ENCODE measurements at regions not wholly inside any gene's neighbourhood (a gene's known extent, or its start where the extent isn't known, plus 50 kb on each side); places are given as distances from the start of the nearest gene placed in this dataset.

DNA sequence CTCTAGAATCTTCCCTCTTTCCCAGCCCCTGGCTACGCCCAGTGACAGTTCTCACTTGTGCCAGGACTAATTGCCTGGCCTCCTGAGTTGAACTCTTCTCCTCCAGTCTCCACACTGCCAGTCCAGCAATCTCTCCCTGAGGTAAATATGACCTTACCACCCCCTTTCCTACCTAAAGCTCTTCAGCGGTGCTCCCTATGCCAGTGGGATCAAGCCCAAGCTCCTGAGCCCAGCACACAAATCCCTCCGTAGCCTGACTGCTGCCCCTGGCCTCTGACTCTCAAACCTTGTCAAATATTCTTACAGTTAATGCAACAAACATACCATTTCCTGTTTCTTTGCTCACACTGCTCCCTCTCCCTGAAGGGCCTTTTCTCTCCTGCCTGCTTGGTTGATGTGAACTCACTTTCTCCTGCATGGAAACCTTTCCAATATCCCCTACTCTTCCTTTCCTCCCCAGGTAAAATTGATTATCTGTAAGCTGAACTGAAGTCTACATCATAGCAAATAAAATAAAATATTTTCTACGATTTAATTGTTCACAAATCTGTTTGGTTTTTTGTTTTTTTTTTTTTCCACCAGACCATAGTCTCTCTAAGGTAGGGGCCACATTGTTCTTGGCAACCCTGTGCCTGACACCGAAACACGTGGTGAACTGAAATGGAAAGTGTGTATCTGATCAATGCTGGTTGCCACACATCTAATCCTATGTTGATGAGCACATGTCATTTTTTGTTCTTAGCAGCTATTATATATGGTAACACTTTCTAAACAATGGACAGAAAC, 147.5 kb downstream of the SLC38A6 start:
- TF ChIP-seq SIN3A (IDR thresholded peaks at IDR 0.05; ENCODE audit: borderline replicate concordance, insufficient read depth, low read length), result no peak
- no peak for TF ChIP-seq TAF1 (IDR thresholded peaks at IDR 0.05; ENCODE audit: borderline replicate concordance, insufficient read depth, low read length)
- TF ChIP-seq POLR2AphosphoS5 (IDR thresholded peaks at IDR 0.05; ENCODE audit: low read depth, low read length), result no peak
- no peak for TF ChIP-seq FOXP2 (optimal IDR thresholded peaks at IDR 0.05; ENCODE audit: borderline replicate concordance, extremely low read depth, extremely low read length, insufficient read depth)
- TF ChIP-seq, protein P1, sequence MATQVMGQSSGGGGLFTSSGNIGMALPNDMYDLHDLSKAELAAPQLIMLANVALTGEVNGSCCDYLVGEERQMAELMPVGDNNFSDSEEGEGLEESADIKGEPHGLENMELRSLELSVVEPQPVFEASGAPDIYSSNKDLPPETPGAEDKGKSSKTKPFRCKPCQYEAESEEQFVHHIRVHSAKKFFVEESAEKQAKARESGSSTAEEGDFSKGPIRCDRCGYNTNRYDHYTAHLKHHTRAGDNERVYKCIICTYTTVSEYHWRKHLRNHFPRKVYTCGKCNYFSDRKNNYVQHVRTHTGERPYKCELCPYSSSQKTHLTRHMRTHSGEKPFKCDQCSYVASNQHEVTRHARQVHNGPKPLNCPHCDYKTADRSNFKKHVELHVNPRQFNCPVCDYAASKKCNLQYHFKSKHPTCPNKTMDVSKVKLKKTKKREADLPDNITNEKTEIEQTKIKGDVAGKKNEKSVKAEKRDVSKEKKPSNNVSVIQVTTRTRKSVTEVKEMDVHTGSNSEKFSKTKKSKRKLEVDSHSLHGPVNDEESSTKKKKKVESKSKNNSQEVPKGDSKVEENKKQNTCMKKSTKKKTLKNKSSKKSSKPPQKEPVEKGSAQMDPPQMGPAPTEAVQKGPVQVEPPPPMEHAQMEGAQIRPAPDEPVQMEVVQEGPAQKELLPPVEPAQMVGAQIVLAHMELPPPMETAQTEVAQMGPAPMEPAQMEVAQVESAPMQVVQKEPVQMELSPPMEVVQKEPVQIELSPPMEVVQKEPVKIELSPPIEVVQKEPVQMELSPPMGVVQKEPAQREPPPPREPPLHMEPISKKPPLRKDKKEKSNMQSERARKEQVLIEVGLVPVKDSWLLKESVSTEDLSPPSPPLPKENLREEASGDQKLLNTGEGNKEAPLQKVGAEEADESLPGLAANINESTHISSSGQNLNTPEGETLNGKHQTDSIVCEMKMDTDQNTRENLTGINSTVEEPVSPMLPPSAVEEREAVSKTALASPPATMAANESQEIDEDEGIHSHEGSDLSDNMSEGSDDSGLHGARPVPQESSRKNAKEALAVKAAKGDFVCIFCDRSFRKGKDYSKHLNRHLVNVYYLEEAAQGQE (IDR thresholded peaks at IDR 0.05; ENCODE audit: insufficient read depth in 1 of 2, low read depth in 2 of 2, low read length in 2 of 2), result no peak

DNA sequence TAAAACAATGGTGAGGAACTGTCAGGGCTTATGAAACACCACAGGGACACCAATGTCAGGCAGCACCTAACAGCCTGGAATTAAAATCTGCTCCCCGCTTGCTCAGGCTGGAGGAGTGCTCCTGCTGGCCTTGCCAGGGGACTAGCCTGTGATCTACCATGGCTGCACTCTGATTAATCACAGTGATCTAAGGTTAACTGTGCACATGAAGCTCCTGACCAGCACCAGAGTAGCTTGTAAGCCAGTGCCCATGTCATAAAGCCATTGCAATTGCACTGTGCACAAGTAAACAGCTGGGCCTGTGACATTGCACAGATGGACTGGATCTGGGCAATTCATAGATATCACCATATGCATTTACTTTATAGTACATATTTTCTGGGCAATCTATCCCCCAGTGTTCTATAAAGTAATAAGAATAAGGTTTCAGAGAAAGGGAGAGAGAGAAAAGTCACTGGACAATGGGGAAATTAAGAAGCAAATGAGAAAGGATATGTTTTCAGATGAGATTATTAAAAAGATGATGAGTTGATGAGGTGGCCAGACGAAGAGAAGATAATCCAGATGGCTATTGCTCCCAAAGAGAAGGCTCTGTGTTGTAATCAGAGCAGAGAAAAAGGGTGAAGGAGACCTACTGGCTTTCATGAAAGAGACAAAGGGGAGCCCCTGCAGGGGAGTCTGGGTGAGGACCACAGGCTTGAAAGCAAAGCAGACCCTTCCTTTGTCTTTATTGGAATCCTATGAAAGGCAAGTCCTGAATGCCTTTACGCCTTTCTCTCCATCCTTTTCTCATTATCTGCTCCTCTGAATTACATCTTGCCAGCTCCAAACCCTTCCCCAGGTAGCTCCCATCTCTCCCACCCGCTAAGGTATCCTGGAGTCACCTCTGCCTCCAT, 145.8 kb downstream of the SLC38A6 start:
- TF ChIP-seq TAF1 (IDR thresholded peaks at IDR 0.05; ENCODE audit: borderline replicate concordance, insufficient read depth, low read length), result no peak

DNA sequence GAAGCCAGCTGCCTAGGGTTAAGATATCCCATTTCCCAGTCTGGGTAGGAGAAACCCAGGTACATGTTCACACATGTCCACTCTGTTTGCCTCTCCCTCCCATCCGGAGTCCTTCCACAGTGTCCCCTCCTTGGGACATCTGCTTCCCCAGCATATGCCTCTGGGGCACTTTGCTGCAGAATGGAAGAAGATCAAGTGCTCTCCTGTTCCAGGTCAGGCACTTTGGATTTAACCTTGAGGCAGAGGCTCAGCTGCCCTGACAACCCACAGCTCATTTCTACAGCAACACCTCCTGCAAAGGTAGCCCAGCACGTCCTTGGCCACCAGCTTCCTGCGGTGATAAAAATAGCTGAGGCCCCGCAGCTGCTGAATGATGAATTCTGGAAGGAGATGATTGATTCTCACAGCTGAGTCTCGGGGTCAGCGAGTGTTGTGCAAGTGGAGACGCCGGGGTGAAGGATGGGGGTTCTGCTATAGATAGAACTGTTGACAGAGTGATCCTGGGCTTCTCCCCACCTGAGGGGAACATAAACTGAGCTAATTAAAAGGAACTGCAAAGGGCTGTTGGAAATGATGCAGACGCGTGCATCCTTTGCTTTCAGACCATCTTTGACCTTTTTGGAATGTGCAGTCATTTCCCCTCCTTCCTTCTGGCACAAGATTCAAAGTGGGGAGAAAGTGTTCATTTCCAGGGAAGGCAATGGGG, 145.0 kb downstream of the SLC38A6 start:
- TF ChIP-seq TAF1 (IDR thresholded peaks at IDR 0.05; ENCODE audit: borderline replicate concordance, insufficient read depth, low read length) (no peak), FOXP2 (optimal IDR thresholded peaks at IDR 0.05; ENCODE audit: borderline replicate concordance, extremely low read depth, extremely low read length, insufficient read depth) (no peak)

DNA sequence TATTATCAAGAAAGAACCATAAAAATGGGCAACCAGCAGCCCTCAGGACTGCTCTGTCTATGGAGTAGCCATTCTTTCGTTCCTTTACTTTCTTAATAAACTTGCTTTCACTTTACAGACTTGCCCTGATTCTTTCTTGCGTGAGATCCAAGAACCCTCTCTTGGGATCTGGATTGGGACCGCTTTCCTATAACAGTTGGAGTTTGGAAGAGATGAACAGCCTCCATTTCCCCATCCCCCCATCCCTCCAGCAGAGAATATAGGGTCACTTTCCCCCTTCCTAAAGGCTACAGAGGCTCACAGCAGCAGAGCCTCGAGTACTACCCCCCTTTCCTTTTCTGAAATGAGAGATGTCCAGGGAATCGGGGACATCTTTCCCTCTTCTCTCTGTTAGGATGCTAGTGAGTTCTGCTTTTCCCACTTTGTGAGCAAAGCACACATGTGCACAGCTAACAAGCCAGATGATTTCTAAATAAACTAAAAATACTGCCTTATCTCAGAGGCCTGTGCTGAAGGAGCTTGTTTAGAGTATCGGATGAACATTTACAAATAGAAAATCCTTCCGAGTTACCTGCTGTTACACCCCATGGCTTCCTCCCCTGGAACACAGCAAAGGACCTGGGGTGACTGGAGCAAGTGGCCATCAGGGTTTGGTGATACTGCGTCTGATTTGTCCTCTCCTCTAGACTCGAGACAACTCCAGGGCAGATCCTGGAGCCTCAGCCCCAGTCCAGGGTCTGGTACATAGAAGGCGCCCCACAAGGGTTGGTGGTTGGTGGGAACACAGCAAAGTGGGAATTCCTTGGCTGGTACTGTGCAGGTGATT, 144.2 kb downstream of the SLC38A6 start:
- TF ChIP-seq FOXP2 (optimal IDR thresholded peaks at IDR 0.05; ENCODE audit: borderline replicate concordance, extremely low read depth, extremely low read length, insufficient read depth) (no peak), POLR2AphosphoS5 (IDR thresholded peaks at IDR 0.05; ENCODE audit: low read depth, low read length) (no peak), TAF1 (IDR thresholded peaks at IDR 0.05; ENCODE audit: borderline replicate concordance, insufficient read depth, low read length) (no peak)
- TF ChIP-seq, protein P1 (IDR thresholded peaks at IDR 0.05; ENCODE audit: insufficient read depth in 1 of 2, low read depth in 2 of 2, low read length in 2 of 2), result no peak

DNA sequence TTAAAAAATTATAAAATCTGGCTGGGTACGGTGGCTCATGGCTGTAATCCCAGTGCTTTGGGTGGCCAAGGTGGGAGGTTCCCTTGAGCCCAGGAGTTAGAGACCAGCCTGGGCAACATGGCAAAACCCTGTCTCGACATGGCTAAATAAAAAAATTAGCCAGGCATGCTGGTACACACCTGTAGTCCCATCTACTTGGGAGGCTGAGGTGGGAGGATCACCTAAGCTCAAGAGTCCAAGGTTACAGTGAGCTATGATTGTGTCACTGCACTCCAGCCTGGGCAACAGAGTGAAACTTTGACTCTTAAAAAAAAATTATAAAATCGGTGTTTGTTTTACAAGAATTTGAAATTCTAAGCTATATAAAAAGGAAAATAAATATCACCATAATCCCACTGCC, 141.8 kb downstream of the SLC38A6 start:
- TF ChIP-seq FOXP2 (optimal IDR thresholded peaks at IDR 0.05; ENCODE audit: borderline replicate concordance, extremely low read depth, extremely low read length, insufficient read depth), result no peak

DNA sequence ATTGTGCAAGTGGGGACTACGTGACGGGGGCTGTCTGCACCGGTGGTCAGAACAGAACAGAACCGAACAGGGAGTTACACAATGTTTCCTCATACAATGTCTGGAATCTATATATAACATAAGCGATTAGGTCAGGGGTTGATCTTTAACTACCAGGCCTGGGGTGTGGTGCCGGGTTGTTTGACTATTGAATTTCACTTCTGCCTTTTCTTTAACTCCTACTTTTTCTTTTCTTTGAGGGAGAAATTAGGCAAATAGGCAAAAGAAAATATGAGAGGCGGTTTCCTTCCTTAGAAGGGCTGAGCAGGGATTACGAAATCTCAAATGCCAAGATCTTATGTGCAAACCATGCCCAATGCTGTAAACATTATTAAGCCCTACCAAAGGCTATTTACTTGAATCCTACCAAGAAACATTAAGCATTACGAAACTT, 140.3 kb downstream of the SLC38A6 start:
- TF ChIP-seq POLR2AphosphoS5 (IDR thresholded peaks at IDR 0.05; ENCODE audit: low read depth, low read length) (no peak), TAF1 (IDR thresholded peaks at IDR 0.05; ENCODE audit: borderline replicate concordance, insufficient read depth, low read length) (no peak), FOXP2 (optimal IDR thresholded peaks at IDR 0.05; ENCODE audit: borderline replicate concordance, extremely low read depth, extremely low read length, insufficient read depth) (no peak), SIN3A (IDR thresholded peaks at IDR 0.05; ENCODE audit: borderline replicate concordance, insufficient read depth, low read length) (no peak)
- TF ChIP-seq, protein P1 (IDR thresholded peaks at IDR 0.05; ENCODE audit: insufficient read depth in 1 of 2, low read depth in 2 of 2, low read length in 2 of 2), result no peak

Measured in PFSK-1 (cell line).